Osteoblast (primary cell): ENCODE measurements at regions not wholly inside any gene's neighbourhood (a gene's known extent, or its start where the extent isn't known, plus 50 kb on each side); places are given as distances from the start of the nearest gene placed in this dataset.

Source experiments
- DNase-seq: peaks from one replicate; pipeline ENCODE4 v3.0.0; 2011; ENCODE audit warnings: low spot score, mixed read lengths; ENCODE audit not compliant: insufficient read length; ENCODE audit errors: missing footprints
- H2AFZ ChIP-seq: 2 replicates; pipeline ENCODE4 v1.6.0; 2011; ENCODE audit warnings: mild to moderate bottlenecking, low read length
- H3K27ac ChIP-seq: 2 replicates; pipeline ENCODE4 v1.5.1; 2011; ENCODE audit warnings: mild to moderate bottlenecking, low read depth, low read length, moderate library complexity
- H3K27me3 ChIP-seq: 2 replicates; pipeline ENCODE4 v1.6.0; 2012; ENCODE audit warnings: mild to moderate bottlenecking, control low read depth, inconsistent platforms, low read length, moderate library complexity; ENCODE audit not compliant: insufficient read depth
- H3K36me3 ChIP-seq: 2 replicates; pipeline ENCODE4 v1.5.1; 2011; ENCODE audit warnings: mild to moderate bottlenecking, low read length, control low read depth, moderate library complexity; ENCODE audit not compliant: insufficient read depth
- H3K4me1 ChIP-seq: 2 replicates; pipeline ENCODE4 v1.5.1; 2011; ENCODE audit warnings: mild to moderate bottlenecking, low read length, control low read depth, moderate library complexity; ENCODE audit not compliant: insufficient read depth
- H3K4me2 ChIP-seq: 2 replicates; pipeline ENCODE4 v1.6.0; 2011; ENCODE audit warnings: mild to moderate bottlenecking, low read length; ENCODE audit not compliant: insufficient read depth
- H3K4me3 ChIP-seq: fragments of 200-600 bp; sonication (generic); 3 replicates; pipeline ENCODE4 v1.5.1; 2012; ENCODE audit warnings: mild to moderate bottlenecking, low read length, inconsistent platforms; ENCODE audit not compliant: insufficient read depth
- H3K79me2 ChIP-seq: 2 replicates; pipeline ENCODE4 v1.6.0; 2012; ENCODE audit warnings: mild to moderate bottlenecking, low read length, control low read depth, inconsistent platforms; ENCODE audit not compliant: insufficient read depth
- H3K9me3 ChIP-seq: 2 replicates; pipeline ENCODE4 v1.5.1; 2011; ENCODE audit warnings: low read depth, low read length, control low read depth
- H4K20me1 ChIP-seq: 2 replicates; pipeline ENCODE4 v1.6.0; 2012; ENCODE audit warnings: mild to moderate bottlenecking, low read length, control low read depth; ENCODE audit not compliant: insufficient read depth
- CTCF ChIP-seq: IDR thresholded peaks from 2 replicates; pipeline ENCODE4 v1.5.1; 2011; ENCODE audit warnings: mild to moderate bottlenecking, low read depth, low read length, moderate library complexity; ENCODE audit errors: extremely low read depth

GRCh38 chr2:139605668-139606067 is 825.5 kb upstream of the NXPH2 start:
- no peak for DNase-seq
- Histone ChIP-seq H3K27ac (no peak overlapping the region), H4K20me1 (no peaks in the 10 kb centered on the region), H2AFZ (no peak overlapping the region), H3K27me3 (no peaks in the 10 kb centered on the region), H3K9me3 (peaks cover 6% of the 10 kb centered on the region), H3K79me2 (no peaks in the 10 kb centered on the region), H3K4me2 (no peak overlapping the region), H3K4me1 (no peaks in the 10 kb centered on the region), H3K36me3 (no peaks in the 10 kb centered on the region), H3K4me3 (no peak overlapping the region)
- TF ChIP-seq CTCF: no peak

GRCh38 chr2:139600166-139600565 is 820.0 kb upstream of the NXPH2 start:
- H3K79me2 ChIP-seq: no peaks in the 10 kb centered on the region
- H3K36me3 ChIP-seq: no peaks in the 10 kb centered on the region
- TF ChIP-seq CTCF: no peak
- no peaks in the 10 kb centered on the region for H4K20me1 ChIP-seq
- no peak overlapping the region for H3K4me2 ChIP-seq
- H3K9me3 ChIP-seq: peaks cover 2% of the 10 kb centered on the region
- H3K27me3 ChIP-seq: no peaks in the 10 kb centered on the region
- H3K4me3 ChIP-seq: no peak overlapping the region
- no peak overlapping the region for H2AFZ ChIP-seq
- H3K27ac ChIP-seq: no peak overlapping the region
- no peaks in the 10 kb centered on the region for H3K4me1 ChIP-seq
- DNase-seq: no peak

- Histone ChIP-seq H3K4me3 (no peak overlapping the region), H3K4me2 (no peak overlapping the region), H3K4me1 (no peaks in the 10 kb centered on the region), H2AFZ (no peak overlapping the region), H3K9me3 (peaks cover 3% of the 10 kb centered on the region), H3K79me2 (no peaks in the 10 kb centered on the region), H3K27me3 (no peaks in the 10 kb centered on the region), H3K27ac (no peak overlapping the region), H4K20me1 (no peaks in the 10 kb centered on the region), H3K36me3 (no peaks in the 10 kb centered on the region)
- TF ChIP-seq CTCF: no peak
- no peak for DNase-seq
These were observed 804.9 kb upstream of the NXPH2 start for GRCh38 chr2:139585101-139585500.

GRCh38 chr2:139574371-139574770 is 794.2 kb upstream of the NXPH2 start:
- H3K27ac ChIP-seq: no peak overlapping the region

More at GRCh38 chr2:139574371-139574770, 794.2 kb upstream of the NXPH2 start:
- Histone ChIP-seq H3K79me2 (no peaks in the 10 kb centered on the region), H3K4me2 (no peak overlapping the region), H4K20me1 (no peaks in the 10 kb centered on the region), H3K4me3 (no peak overlapping the region), H3K27me3 (no peaks in the 10 kb centered on the region), H3K36me3 (no peaks in the 10 kb centered on the region), H3K4me1 (no peaks in the 10 kb centered on the region), H3K9me3 (peaks cover 2% of the 10 kb centered on the region), H2AFZ (no peak overlapping the region)
- DNase-seq: no peak
- no peak for TF ChIP-seq CTCF
